DOHH2 (cell line): ENCODE measurements at regions not wholly inside any gene's neighbourhood (a gene's known extent, or its start where the extent isn't known, plus 50 kb on each side); places are given as distances from the start of the nearest gene placed in this dataset.

Experiments used
- EZH2phosphoT487 ChIP-seq: fragments of 200-600 bp; sonication (generic); IDR thresholded peaks from 2 replicates; pipeline ENCODE4 v1.6.1; 2017; ENCODE audit warnings: borderline replicate concordance, mild to moderate bottlenecking, antibody characterized with exemption, low read length, moderate library complexity, mixed read lengths
- TF ChIP-seq, protein P1 (sequence below): fragments of 200-600 bp; sonication (generic); IDR thresholded peaks from one replicate; pipeline ENCODE4 v1.5.1; 2014; ENCODE audit warnings: antibody characterized with exemption, mild to moderate bottlenecking, low read depth, low read length; ENCODE audit not compliant: poor library complexity, severe bottlenecking

DNA sequence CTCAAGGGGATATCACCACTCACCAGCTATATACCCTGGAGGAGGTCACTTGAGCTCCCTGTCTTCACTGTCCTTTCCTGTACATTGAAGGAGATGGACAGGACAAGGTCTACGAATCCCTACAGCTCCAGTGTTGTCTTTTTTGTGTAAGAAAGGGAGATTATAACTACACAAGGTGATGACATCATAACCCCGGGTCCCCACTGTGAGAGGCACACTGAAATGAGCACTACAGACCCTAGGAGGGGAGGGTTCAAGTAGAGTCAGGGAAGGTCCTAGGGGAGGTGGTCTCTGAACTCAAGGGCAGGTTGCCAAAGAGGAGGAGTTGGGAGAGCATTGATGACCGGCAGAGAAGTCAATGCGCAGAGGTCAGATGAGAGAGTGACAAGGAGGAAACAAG, 108.3 kb upstream of the SLC14A2 start:
- TF ChIP-seq, protein P1, sequence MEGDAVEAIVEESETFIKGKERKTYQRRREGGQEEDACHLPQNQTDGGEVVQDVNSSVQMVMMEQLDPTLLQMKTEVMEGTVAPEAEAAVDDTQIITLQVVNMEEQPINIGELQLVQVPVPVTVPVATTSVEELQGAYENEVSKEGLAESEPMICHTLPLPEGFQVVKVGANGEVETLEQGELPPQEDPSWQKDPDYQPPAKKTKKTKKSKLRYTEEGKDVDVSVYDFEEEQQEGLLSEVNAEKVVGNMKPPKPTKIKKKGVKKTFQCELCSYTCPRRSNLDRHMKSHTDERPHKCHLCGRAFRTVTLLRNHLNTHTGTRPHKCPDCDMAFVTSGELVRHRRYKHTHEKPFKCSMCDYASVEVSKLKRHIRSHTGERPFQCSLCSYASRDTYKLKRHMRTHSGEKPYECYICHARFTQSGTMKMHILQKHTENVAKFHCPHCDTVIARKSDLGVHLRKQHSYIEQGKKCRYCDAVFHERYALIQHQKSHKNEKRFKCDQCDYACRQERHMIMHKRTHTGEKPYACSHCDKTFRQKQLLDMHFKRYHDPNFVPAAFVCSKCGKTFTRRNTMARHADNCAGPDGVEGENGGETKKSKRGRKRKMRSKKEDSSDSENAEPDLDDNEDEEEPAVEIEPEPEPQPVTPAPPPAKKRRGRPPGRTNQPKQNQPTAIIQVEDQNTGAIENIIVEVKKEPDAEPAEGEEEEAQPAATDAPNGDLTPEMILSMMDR, result no peak
- no peak for TF ChIP-seq EZH2phosphoT487
